ENCODE measurements at regions not wholly inside any gene's neighbourhood (a gene's known extent, or its start where the extent isn't known, plus 50 kb on each side); places are given as distances from the start of the nearest gene placed in this dataset.

DNA sequence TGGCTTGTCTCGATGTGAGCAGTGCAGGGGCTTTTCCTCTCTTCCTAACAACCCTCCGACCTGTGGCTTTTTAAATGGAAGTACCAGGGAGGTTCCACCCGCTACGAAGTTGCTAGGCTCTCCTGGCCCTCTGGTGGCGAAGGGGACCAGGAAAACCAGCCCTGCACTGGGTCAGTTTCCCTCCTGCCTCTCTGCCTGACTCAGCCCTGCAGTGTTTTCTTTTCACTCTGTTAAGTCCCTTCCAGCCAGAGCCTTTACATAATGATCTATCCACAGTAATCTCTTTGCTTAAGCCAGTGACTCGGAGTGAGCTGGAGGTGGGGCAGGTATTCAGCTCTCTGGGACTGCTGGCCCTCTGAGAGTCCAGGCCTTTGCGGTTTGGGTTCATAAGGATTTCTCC lies 331.3 kb upstream of the EEF2KMT start:
- TF ChIP-seq, protein P1, sequence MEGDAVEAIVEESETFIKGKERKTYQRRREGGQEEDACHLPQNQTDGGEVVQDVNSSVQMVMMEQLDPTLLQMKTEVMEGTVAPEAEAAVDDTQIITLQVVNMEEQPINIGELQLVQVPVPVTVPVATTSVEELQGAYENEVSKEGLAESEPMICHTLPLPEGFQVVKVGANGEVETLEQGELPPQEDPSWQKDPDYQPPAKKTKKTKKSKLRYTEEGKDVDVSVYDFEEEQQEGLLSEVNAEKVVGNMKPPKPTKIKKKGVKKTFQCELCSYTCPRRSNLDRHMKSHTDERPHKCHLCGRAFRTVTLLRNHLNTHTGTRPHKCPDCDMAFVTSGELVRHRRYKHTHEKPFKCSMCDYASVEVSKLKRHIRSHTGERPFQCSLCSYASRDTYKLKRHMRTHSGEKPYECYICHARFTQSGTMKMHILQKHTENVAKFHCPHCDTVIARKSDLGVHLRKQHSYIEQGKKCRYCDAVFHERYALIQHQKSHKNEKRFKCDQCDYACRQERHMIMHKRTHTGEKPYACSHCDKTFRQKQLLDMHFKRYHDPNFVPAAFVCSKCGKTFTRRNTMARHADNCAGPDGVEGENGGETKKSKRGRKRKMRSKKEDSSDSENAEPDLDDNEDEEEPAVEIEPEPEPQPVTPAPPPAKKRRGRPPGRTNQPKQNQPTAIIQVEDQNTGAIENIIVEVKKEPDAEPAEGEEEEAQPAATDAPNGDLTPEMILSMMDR (IDR thresholded peaks at IDR 0.05 in 4 of 5, conservative IDR thresholded peaks at IDR 0.05 in 1 of 5): no peak
- TF ChIP-seq POLR2A (IDR thresholded peaks at IDR 0.05): no peak
